Chondrocyte (in vitro differentiated cells): ENCODE measurements at regions not wholly inside any gene's neighbourhood (a gene's known extent, or its start where the extent isn't known, plus 50 kb on each side); places are given as distances from the start of the nearest gene placed in this dataset.

Experiments
- DNase-seq: peaks from one replicate; pipeline ENCODE4 v3.0.0; 2021; ENCODE audit warnings: mixed read lengths, low spot score
- H3K27ac Mint-ChIP-seq: one replicate; pipeline ENCODE4 v1.8.0; 2021; ENCODE audit warnings: mild to moderate bottlenecking, moderate library complexity, mixed read lengths; ENCODE audit not compliant: unreplicated experiment
- H3K27me3 Mint-ChIP-seq: 2 replicates; pipeline ENCODE4 v1.8.0; 2021; ENCODE audit warnings: low read depth, mixed read lengths
- H3K36me3 Mint-ChIP-seq: 2 replicates; pipeline ENCODE4 v1.8.0; 2021; ENCODE audit warnings: low read depth, mixed read lengths
- H3K4me1 Mint-ChIP-seq: 2 replicates; pipeline ENCODE4 v1.8.0; 2021; ENCODE audit warnings: low read depth, mild to moderate bottlenecking, mixed read lengths
- H3K4me3 Mint-ChIP-seq: one replicate; pipeline ENCODE4 v1.8.0; 2021; ENCODE audit warnings: mild to moderate bottlenecking, moderate library complexity, mixed read lengths; ENCODE audit not compliant: unreplicated experiment
- H3K9me3 Mint-ChIP-seq: 2 replicates; pipeline ENCODE4 v1.8.0; 2021; ENCODE audit warnings: low read depth, mixed read lengths
- CTCF ChIP-seq: fragments of 200-600 bp; sonication (generic); IDR thresholded peaks from 2 replicates; pipeline ENCODE4 v1.5.0; 2021; ENCODE audit warnings: antibody characterized with exemption, mild to moderate bottlenecking, moderate library complexity

- Mint-ChIP-seq H3K27me3 (no peaks in the 10 kb centered on the region), H3K36me3 (no peaks in the 10 kb centered on the region), H3K4me1 (no peaks in the 10 kb centered on the region), H3K4me3 (no peak overlapping the region), H3K27ac (no peak overlapping the region), H3K9me3 (no peaks in the 10 kb centered on the region)
- TF ChIP-seq CTCF, result no peak
- DNase-seq, result no peak
These were observed 285.0 kb upstream of the SPTLC3 start for GRCh38 chr20:12723811-12724210.

DNA sequence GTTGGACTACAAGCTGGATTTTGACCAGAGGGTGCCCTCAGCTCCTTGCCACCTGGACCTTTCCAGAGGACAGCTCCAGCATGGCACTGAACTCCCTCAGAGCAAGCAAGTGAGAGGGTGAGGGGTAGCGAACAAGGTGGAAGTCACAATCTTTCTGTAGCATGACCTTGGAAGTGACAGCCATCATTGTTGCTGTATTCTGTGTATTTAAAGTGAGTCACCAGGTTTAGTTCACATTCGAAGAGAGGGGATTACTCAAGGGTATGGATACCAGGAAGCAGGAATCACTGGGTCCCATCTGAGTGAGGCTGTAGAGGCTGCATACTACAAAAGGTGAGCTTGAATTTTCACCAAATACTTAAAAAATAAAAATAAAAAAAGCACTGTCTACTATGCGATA lies 280.0 kb upstream of the SPTLC3 start:
- no peaks in the 10 kb centered on the region for H3K4me1 Mint-ChIP-seq
- H3K9me3 Mint-ChIP-seq, result no peaks in the 10 kb centered on the region
- no peak for DNase-seq
- no peak for TF ChIP-seq CTCF
- H3K27me3 Mint-ChIP-seq, result no peaks in the 10 kb centered on the region
- H3K27ac Mint-ChIP-seq, result no peak overlapping the region
- no peaks in the 10 kb centered on the region for H3K36me3 Mint-ChIP-seq
- no peak overlapping the region for H3K4me3 Mint-ChIP-seq

DNA sequence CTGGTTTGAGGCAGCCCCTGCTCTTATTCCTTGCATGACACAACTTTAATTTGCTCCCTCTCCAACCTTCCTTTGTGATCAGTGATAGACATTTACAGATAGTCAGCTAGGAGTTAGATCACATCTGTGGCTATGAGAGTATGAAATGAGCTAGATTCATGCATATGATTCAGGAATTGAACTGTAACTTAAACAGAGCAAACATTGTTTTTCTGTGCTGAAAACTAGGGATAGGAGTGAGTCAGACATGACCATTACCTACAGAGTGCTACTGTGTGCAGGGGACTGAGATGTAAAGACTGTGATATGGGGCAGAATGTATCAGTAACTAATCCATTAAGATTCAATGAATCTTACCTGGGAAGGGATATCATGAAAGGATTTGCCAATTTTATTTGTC lies 279.4 kb upstream of the SPTLC3 start:
- no peak for TF ChIP-seq CTCF
- Mint-ChIP-seq H3K9me3 (no peaks in the 10 kb centered on the region), H3K4me3 (no peak overlapping the region), H3K36me3 (no peaks in the 10 kb centered on the region), H3K27ac (no peak overlapping the region), H3K27me3 (no peaks in the 10 kb centered on the region), H3K4me1 (no peaks in the 10 kb centered on the region)
- no peak for DNase-seq

DNA sequence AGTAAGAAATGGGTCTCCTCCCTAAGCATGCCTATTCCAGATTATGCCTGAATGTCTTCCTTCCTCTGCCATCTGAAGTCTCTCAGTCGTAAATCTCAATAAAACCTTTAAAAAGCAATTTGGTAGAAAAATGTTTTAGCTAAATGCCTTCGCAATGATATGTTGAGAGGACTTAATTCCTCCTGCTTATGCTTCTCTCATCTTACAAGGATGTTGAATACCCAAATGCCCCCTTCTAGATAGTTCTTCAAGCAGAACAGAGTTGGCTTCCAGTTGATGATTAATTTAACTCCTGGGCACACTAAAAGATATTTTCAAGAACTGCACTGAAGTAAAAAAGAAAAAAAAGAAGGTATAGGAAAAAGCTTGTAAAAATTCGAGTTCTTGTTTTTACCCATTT lies 275.0 kb upstream of the SPTLC3 start:
- H3K36me3 Mint-ChIP-seq, result no peaks in the 10 kb centered on the region
- H3K27ac Mint-ChIP-seq, result no peak overlapping the region
- DNase-seq, result no peak
- H3K9me3 Mint-ChIP-seq, result no peaks in the 10 kb centered on the region
- H3K4me3 Mint-ChIP-seq, result no peak overlapping the region
- no peaks in the 10 kb centered on the region for H3K27me3 Mint-ChIP-seq
- no peaks in the 10 kb centered on the region for H3K4me1 Mint-ChIP-seq
- TF ChIP-seq CTCF, result no peak

- H3K4me3 Mint-ChIP-seq, result no peak overlapping the region
These were observed 271.3 kb upstream of the SPTLC3 start for GRCh38 chr20:12737497-12737896.

More at GRCh38 chr20:12737497-12737896, 271.3 kb upstream of the SPTLC3 start:
- Mint-ChIP-seq H3K27me3 (no peaks in the 10 kb centered on the region), H3K36me3 (no peaks in the 10 kb centered on the region), H3K4me1 (no peaks in the 10 kb centered on the region), H3K9me3 (no peaks in the 10 kb centered on the region), H3K27ac (no peak overlapping the region)
- no peak for TF ChIP-seq CTCF
- DNase-seq, result no peak
